ENCODE measurements at regions not wholly inside any gene's neighbourhood (a gene's known extent, or its start where the extent isn't known, plus 50 kb on each side); places are given as distances from the start of the nearest gene placed in this dataset.

DNA sequence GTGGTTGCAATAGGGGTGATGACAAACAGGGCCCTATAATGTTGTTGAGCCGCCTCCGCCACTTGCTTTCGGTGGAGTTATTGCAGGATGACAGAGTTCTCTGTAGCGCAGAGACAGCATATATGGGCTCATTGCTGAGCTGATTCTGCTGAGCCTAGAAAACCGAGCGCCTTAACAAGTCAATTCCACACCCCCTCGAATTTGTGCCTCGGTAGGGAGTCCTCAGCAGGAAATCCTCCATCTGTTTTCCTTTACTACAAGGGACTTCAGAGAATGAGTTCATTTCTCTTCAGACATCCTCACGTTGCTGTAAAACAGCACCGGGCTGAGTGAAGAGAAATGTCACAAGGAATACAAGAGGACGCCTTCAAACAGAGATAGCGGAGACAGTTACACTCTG lies 90.7 kb upstream of the KIAA1217 start:
- in situ Hi-C loops (cut with MboI) (no loop called here), intact Hi-C loops (cut with micrococcal nuclease; ENCODE audit: unreplicated experiment) (no loop called here)
- Histone ChIP-seq H3K27me3 (replicated peaks in 1 of 2; ENCODE audit: control insufficient read depth in 2 of 2, insufficient read depth in 2 of 2, low read length in 1 of 2) (no peaks in the 10 kb centered on the region), H3K79me2 (ENCODE audit: control insufficient read depth, insufficient read depth, low read length) (no peaks in the 10 kb centered on the region), H3K27ac (ENCODE audit: control insufficient read depth, insufficient read depth) (no peak overlapping the region), H2AFZ (ENCODE audit: control insufficient read depth, low read depth, low read length) (no peak overlapping the region), H3K9ac (ENCODE audit: control insufficient read depth, insufficient read depth, low read length) (no peak overlapping the region), H3K4me1 (ENCODE audit: control insufficient read depth, insufficient read depth, low read length) (no peaks in the 10 kb centered on the region), H3K4me2 (ENCODE audit: control insufficient read depth, insufficient read depth) (no peak overlapping the region), H3K4me3 (no peak overlapping the region), H3K9me3 (replicated peaks; ENCODE audit: control insufficient read depth, insufficient read depth, low read length) (no peaks in the 10 kb centered on the region), H4K20me1 (ENCODE audit: control insufficient read depth, insufficient read depth) (no peaks in the 10 kb centered on the region), H3K36me3 (ENCODE audit: control insufficient read depth in 2 of 2, insufficient read depth in 2 of 2, low read length in 1 of 2) (no peaks in the 10 kb centered on the region)
- CTCF ChIA-PET = no interaction called here
- POLR2A ChIA-PET = no interaction called here
- FAIRE-seq = no peak
- no peak for DNase-seq (ENCODE audit: low read depth, low spot score)
- RAD21 ChIA-PET (ENCODE audit: unreplicated experiment) = no interaction called here
- 45% methylated on average over 12 of the region's 12 CpGs for WGBS (ENCODE audit: insufficient coverage, insufficient replicate concordance, low lambda C conversion rate, missing lambda C conversion rate)
- ATAC-seq = no peak
- no peak for TF ChIP-seq YY1 (IDR thresholded peaks at IDR 0.05; ENCODE audit: low read depth, low read length)
- no peak for TF ChIP-seq KAT2A (conservative IDR thresholded peaks at IDR 0.05; ENCODE audit: control insufficient read depth, low read depth, low read length)
- TF ChIP-seq ATF7 (IDR thresholded peaks at IDR 0.05; ENCODE audit: low read depth) = no peak
- TF ChIP-seq ZNF384 (IDR thresholded peaks at IDR 0.05; ENCODE audit: borderline replicate concordance, low read depth, low read length) = no peak
- TF ChIP-seq ELK1 (IDR thresholded peaks at IDR 0.05; ENCODE audit: low read depth, low read length) = no peak
- TF ChIP-seq SREBF2 (IDR thresholded peaks at IDR 0.05; ENCODE audit: low read length) = no peak
- no peak for TF ChIP-seq RUNX3 (IDR thresholded peaks at IDR 0.05; ENCODE audit: low read length)
- no peak for TF ChIP-seq CBX3 (IDR thresholded peaks at IDR 0.05; ENCODE audit: borderline replicate concordance, low read depth)
- SMC1A ChIA-PET (ENCODE audit: uncharacterized antibody, unreplicated experiment) = no interaction called here
- BruUV-seq (replicated peaks) = no TSS peak

DNA sequence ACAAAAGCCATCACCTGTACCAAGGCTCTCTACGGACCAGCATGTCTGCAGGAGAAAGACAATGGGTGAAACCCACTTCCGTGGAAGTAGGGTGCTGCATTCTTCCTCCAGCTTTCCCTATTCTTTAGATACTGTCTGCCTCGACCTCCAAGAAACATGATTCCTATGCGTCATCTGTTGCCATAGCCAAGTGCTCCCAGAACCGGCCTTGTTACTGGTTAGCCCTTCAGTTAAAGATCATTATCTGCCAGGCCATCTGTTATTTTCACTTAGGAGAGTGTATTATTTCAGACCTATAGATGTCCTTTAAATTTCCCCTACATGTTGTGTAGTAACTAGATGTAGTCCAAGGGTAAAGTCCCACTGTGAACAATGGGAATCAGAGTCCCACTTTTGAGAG lies 89.0 kb upstream of the KIAA1217 start:
- no TSS peak for BruUV-seq (replicated peaks)
- ChIA-PET POLR2A (no interaction called here), RAD21 (ENCODE audit: unreplicated experiment) (no interaction called here), SMC1A (ENCODE audit: uncharacterized antibody, unreplicated experiment) (no interaction called here), CTCF (no interaction called here)
- Histone ChIP-seq H3K27me3 (replicated peaks in 1 of 2; ENCODE audit: control insufficient read depth in 2 of 2, insufficient read depth in 2 of 2, low read length in 1 of 2) (no peaks in the 10 kb centered on the region), H3K36me3 (ENCODE audit: control insufficient read depth in 2 of 2, insufficient read depth in 2 of 2, low read length in 1 of 2) (no peaks in the 10 kb centered on the region), H3K27ac (ENCODE audit: control insufficient read depth, insufficient read depth) (no peak overlapping the region), H3K4me1 (ENCODE audit: control insufficient read depth, insufficient read depth, low read length) (no peaks in the 10 kb centered on the region), H2AFZ (ENCODE audit: control insufficient read depth, low read depth, low read length) (no peak overlapping the region), H3K9ac (ENCODE audit: control insufficient read depth, insufficient read depth, low read length) (no peak overlapping the region), H4K20me1 (ENCODE audit: control insufficient read depth, insufficient read depth) (no peaks in the 10 kb centered on the region), H3K4me3 (no peak overlapping the region), H3K9me3 (replicated peaks; ENCODE audit: control insufficient read depth, insufficient read depth, low read length) (no peaks in the 10 kb centered on the region), H3K4me2 (ENCODE audit: control insufficient read depth, insufficient read depth) (no peak overlapping the region), H3K79me2 (ENCODE audit: control insufficient read depth, insufficient read depth, low read length) (no peaks in the 10 kb centered on the region)
- in situ Hi-C loops (cut with MboI) = no loop called here
- intact Hi-C loops (cut with micrococcal nuclease; ENCODE audit: unreplicated experiment) = no loop called here
- ATAC-seq (no peak), DNase-seq (ENCODE audit: low read depth, low spot score) (no peak), FAIRE-seq (no peak)
- whole genome bisulfite sequencing (ENCODE audit: insufficient coverage, insufficient replicate concordance, low lambda C conversion rate, missing lambda C conversion rate) = 36% methylated on average over 5 of the region's 5 CpGs
- TF ChIP-seq STAT3 (IDR thresholded peaks at IDR 0.05; ENCODE audit: low read depth, low read length) = no peak
- no peak for TF ChIP-seq IRF4 (IDR thresholded peaks at IDR 0.05; ENCODE audit: low read depth, low read length)

Data from GM12878 (cell line).